IMR-90 (cell line): ENCODE measurements at regions not wholly inside any gene's neighbourhood (a gene's known extent, or its start where the extent isn't known, plus 50 kb on each side); places are given as distances from the start of the nearest gene placed in this dataset.

Experiments used
- ATAC-seq: fragments of 200-7000 bp; cut with Tn5 transposase; 2 replicates; pipeline ENCODE4 v1.9.1; 2020; ENCODE audit warnings: low read depth, mild to moderate bottlenecking, moderate library complexity
- BruUV-seq: library from RNA; stranded (reverse); fragments of 400-500 nt; replicated peaks from 2 replicates; lab custom pipeline; 2021; lab: Mats Ljungman, UMichigan
- CTCF ChIA-PET: fragments of 300-600 bp; formaldehyde crosslinking; extraction: SDS; loops from one replicate; lab custom pipeline; 2021; ENCODE audit warnings: antibody characterized with exemption; lab: Yijun Ruan, JAX
- POLR2A ChIA-PET: fragments of 300-600 bp; sonication (Branson Sonifier 250); formaldehyde crosslinking; loops from one replicate; lab custom pipeline; 2022; ENCODE audit warnings: antibody characterized with exemption; ENCODE audit not compliant: unreplicated experiment; lab: Charles Lee
- DNase-seq: peaks from one replicate; pipeline ENCODE4 v3.0.0; 2013
- H2AFZ ChIP-seq: replicated peaks from 2 replicates; pipeline ENCODE3; 2013; ENCODE audit warnings: low read length, mild to moderate bottlenecking; ENCODE audit not compliant: poor library complexity
- H2AK5ac ChIP-seq: 2 replicates; pipeline ENCODE4 v1.6.1; 2013; ENCODE audit warnings: low read depth, low read length, inconsistent platforms
- H2AK9ac ChIP-seq: replicated peaks from 2 replicates; pipeline ENCODE3; 2013; ENCODE audit warnings: mild to moderate bottlenecking, low read depth, low read length, moderate library complexity; ENCODE audit not compliant: poor library complexity
- H2BK120ac ChIP-seq: 2 replicates; pipeline ENCODE4 v1.6.1; 2013; ENCODE audit warnings: low read depth, low read length, inconsistent platforms
- H2BK15ac ChIP-seq: 3 replicates; pipeline ENCODE4 v1.6.1; 2013; ENCODE audit warnings: low read depth, low read length, inconsistent platforms
- H2BK20ac ChIP-seq: 2 replicates; pipeline ENCODE4 v1.6.1; 2013; ENCODE audit warnings: low read depth, mild to moderate bottlenecking, inconsistent platforms, low read length, moderate library complexity
- H2BK5ac ChIP-seq: 2 replicates; pipeline ENCODE4 v1.6.1; 2013; ENCODE audit warnings: mild to moderate bottlenecking, low read depth, low read length, inconsistent platforms; ENCODE audit not compliant: poor library complexity, severe bottlenecking
- H3K14ac ChIP-seq: replicated peaks from 2 replicates; pipeline ENCODE4 v1.6.1; 2013; ENCODE audit warnings: low read depth, low read length, inconsistent platforms
- H3K18ac ChIP-seq: 2 replicates; pipeline ENCODE4 v1.6.1; 2013; ENCODE audit warnings: low read depth, low read length, control low read depth
- H3K23ac ChIP-seq: 2 replicates; pipeline ENCODE4 v1.6.1; 2013; ENCODE audit warnings: low read depth, low read length, inconsistent platforms
- H3K27ac ChIP-seq: 2 replicates; pipeline ENCODE4 v1.5.1; 2013; ENCODE audit warnings: mild to moderate bottlenecking, control low read depth, low read length; ENCODE audit not compliant: insufficient read depth
- H3K27me3 ChIP-seq: 2 replicates; pipeline ENCODE4 v1.6.1; 2013; ENCODE audit warnings: low read length; ENCODE audit not compliant: control insufficient read depth, insufficient read depth
- H3K36me3 ChIP-seq: 2 replicates; pipeline ENCODE4 v1.6.1; 2013; ENCODE audit warnings: low read length, mixed read lengths; ENCODE audit not compliant: control insufficient read depth, insufficient read depth
- H3K4ac ChIP-seq: 2 replicates; pipeline ENCODE4 v1.6.1; 2013; ENCODE audit warnings: low read depth, low read length, inconsistent platforms
- H3K4me1 ChIP-seq: 2 replicates; pipeline ENCODE4 v1.6.1; 2013; ENCODE audit warnings: low read length, mixed read lengths; ENCODE audit not compliant: control insufficient read depth, insufficient read depth
- H3K4me2 ChIP-seq: 2 replicates; pipeline ENCODE4 v1.6.1; 2013; ENCODE audit warnings: low read depth, mild to moderate bottlenecking, control low read depth, low read length, moderate library complexity
- H3K4me3 ChIP-seq: 2 replicates; pipeline ENCODE4 v1.5.1; 2013; ENCODE audit warnings: low read depth, mild to moderate bottlenecking, control low read depth, low read length, moderate library complexity; ENCODE audit not compliant: insufficient read depth
- H3K56ac ChIP-seq: 2 replicates; pipeline ENCODE4 v1.6.1; 2013; ENCODE audit warnings: low read length, inconsistent platforms; ENCODE audit not compliant: insufficient read depth; ENCODE audit errors: extremely low read depth
- H3K79me1 ChIP-seq, 2 experiments: 2 replicates each; pipeline ENCODE4 v1.6.1; 2013; ENCODE audit warnings: low read length in 2 of 2, inconsistent platforms in 1 of 2, low read depth in 1 of 2
- H3K9ac ChIP-seq: 2 replicates; pipeline ENCODE4 v1.6.1; 2013; ENCODE audit warnings: low read depth, low read length, control low read depth
- H3K9me1 ChIP-seq: 2 replicates; pipeline ENCODE4 v1.6.1; 2013; ENCODE audit warnings: low read length, inconsistent platforms; ENCODE audit not compliant: insufficient read depth
- H3K9me3 ChIP-seq: 2 replicates; pipeline ENCODE4 v1.6.1; 2013; ENCODE audit warnings: low read length; ENCODE audit not compliant: control insufficient read depth, insufficient read depth
- H4K20me1 ChIP-seq: 2 replicates; pipeline ENCODE4 v1.6.1; 2013; ENCODE audit warnings: low read length, inconsistent platforms; ENCODE audit not compliant: insufficient read depth
- H4K5ac ChIP-seq: 2 replicates; pipeline ENCODE4 v1.6.1; 2013; ENCODE audit warnings: mild to moderate bottlenecking, low read depth, low read length, control low read depth
- H4K8ac ChIP-seq, 2 experiments: 2 replicates each; pipeline ENCODE4 v1.6.1; 2013; ENCODE audit warnings: low read depth in 2 of 2, low read length in 2 of 2, control low read depth in 1 of 2, inconsistent platforms in 1 of 2
- H4K91ac ChIP-seq: 2 replicates; pipeline ENCODE4 v1.6.1; 2013; ENCODE audit warnings: low read depth, low read length, inconsistent platforms; ENCODE audit not compliant: insufficient read depth
- CEBPB ChIP-seq: IDR thresholded peaks from 2 replicates; pipeline ENCODE4 v1.6.1; 2012; ENCODE audit warnings: low read depth, low read length, improper control_type of control experiment
- MAZ ChIP-seq: IDR thresholded peaks from 2 replicates; pipeline ENCODE4 v1.6.1; 2012; ENCODE audit warnings: low read depth, mild to moderate bottlenecking, low read length, improper control_type of control experiment, moderate library complexity, borderline replicate concordance
- MXI1 ChIP-seq: IDR thresholded peaks from 2 replicates; pipeline ENCODE4 v1.6.1; 2012; ENCODE audit warnings: low read depth, mild to moderate bottlenecking, low read length, moderate library complexity, borderline replicate concordance
- RCOR1 ChIP-seq: IDR thresholded peaks from 2 replicates; pipeline ENCODE4 v1.6.1; 2012; ENCODE audit warnings: mild to moderate bottlenecking, low read length, improper control_type of control experiment; ENCODE audit not compliant: insufficient replicate concordance
- RFX5 ChIP-seq: IDR thresholded peaks from 2 replicates; pipeline ENCODE4 v1.8.0; 2012; ENCODE audit warnings: low read depth, mild to moderate bottlenecking, low read length, moderate library complexity
- WGBS, 2 experiments: methylation state at CpG; one replicate each; pipeline versions ENCODE4 v1.1.5 to v1.1.7; 2013; ENCODE audit warnings: missing lambda C conversion rate in 2 of 2; ENCODE audit not compliant: insufficient read length in 1 of 2; ENCODE audit errors: extremely low coverage in 2 of 2; 5-methylcytosine and 5-hydroxymethylcytosine counted together
- dilution Hi-C: fragments of 300-500 bp; cut with HindIII; formaldehyde crosslinking; loops from one replicate; pipeline ENCODE4 v1.14.3; 2018; ENCODE audit warnings: low sequenced_read_pairs; ENCODE audit not compliant: unreplicated experiment
- in situ Hi-C: fragments of 300-500 bp; cut with MboI; formaldehyde crosslinking; loops from 3 replicates; pipeline ENCODE4 v1.14.3; 2019; ENCODE audit warnings: low sequenced_read_pairs, inconsistent platforms, mixed read lengths
- intact Hi-C: fragments of 100-400 bp; cut with micrococcal nuclease; formaldehyde crosslinking; loops from 2 replicates; pipeline ENCODE4 v1.10.0; 2022
- TF ChIP-seq, protein P1 (sequence below): fragments of 150-350 bp; IDR thresholded peaks from 2 replicates; pipeline ENCODE4 v1.6.1; 2016; ENCODE audit warnings: low read depth, mild to moderate bottlenecking, low read length, moderate library complexity, borderline replicate concordance

DNA sequence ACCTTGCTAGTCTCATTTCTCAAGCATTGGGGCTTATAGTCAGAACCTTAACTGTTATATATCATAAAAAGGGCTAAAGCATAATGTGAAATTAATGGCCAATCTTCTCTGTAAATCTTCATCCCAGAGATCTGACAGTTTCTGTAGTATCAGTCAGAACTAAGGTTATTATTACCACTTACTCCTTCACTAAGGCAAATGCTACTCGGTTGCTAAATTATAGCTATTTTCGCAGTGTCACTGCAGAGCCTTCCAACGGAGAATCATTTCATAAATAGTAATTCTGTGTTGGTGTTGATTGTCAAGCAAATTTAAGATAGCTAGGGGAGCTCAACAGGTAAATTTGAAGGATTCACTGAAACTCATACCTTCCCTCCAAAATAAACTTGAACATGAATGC, 258.0 kb downstream of the METTL4 start:
- no peak overlapping the region for H3K56ac ChIP-seq
- H3K36me3 ChIP-seq = no peaks in the 10 kb centered on the region
- no peaks in the 10 kb centered on the region for H3K9me1 ChIP-seq
- no peak overlapping the region for H4K5ac ChIP-seq
- no peak overlapping the region for H4K8ac ChIP-seq
- H3K4me1 ChIP-seq = no peaks in the 10 kb centered on the region
- no peak overlapping the region for H4K91ac ChIP-seq
- no peak overlapping the region for H3K23ac ChIP-seq
- in situ Hi-C loops = no loop called here
- H2BK20ac ChIP-seq = no peak overlapping the region
- no CpG with 5 or more reads among the region's 3 CpGs for WGBS, 2 experiments
- H2AK9ac ChIP-seq = no peak overlapping the region
- POLR2A ChIA-PET = no interaction called here
- no peaks in the 10 kb centered on the region for H4K20me1 ChIP-seq
- no peak overlapping the region for H2BK5ac ChIP-seq
- no peak for ATAC-seq
- peaks cover 5% of the 10 kb centered on the region for H3K27me3 ChIP-seq
- no peaks in the 10 kb centered on the region for H3K9me3 ChIP-seq
- TF ChIP-seq, protein P1, sequence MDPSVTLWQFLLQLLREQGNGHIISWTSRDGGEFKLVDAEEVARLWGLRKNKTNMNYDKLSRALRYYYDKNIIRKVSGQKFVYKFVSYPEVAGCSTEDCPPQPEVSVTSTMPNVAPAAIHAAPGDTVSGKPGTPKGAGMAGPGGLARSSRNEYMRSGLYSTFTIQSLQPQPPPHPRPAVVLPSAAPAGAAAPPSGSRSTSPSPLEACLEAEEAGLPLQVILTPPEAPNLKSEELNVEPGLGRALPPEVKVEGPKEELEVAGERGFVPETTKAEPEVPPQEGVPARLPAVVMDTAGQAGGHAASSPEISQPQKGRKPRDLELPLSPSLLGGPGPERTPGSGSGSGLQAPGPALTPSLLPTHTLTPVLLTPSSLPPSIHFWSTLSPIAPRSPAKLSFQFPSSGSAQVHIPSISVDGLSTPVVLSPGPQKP = no peak
- no peak for TF ChIP-seq MAZ
- no peak for TF ChIP-seq MXI1
- no peak for TF ChIP-seq CEBPB
- no peak for TF ChIP-seq RCOR1
- no peak for TF ChIP-seq RFX5
- H2BK120ac ChIP-seq = no peak overlapping the region
- no peak overlapping the region for H3K4me3 ChIP-seq
- CTCF ChIA-PET = no interaction called here
- intact Hi-C loops = no loop called here
- no peak overlapping the region for H3K14ac ChIP-seq
- DNase-seq = no peak
- no peak overlapping the region for H3K4ac ChIP-seq
- H3K79me1 ChIP-seq = no peaks in the 10 kb centered on the region
- H3K4me2 ChIP-seq = no peak overlapping the region
- dilution Hi-C loops = no loop called here
- H3K18ac ChIP-seq = no peak overlapping the region
- H3K9ac ChIP-seq = no peak overlapping the region
- H2AK5ac ChIP-seq = no peak overlapping the region
- no TSS peak for BruUV-seq
- no peak overlapping the region for H2BK15ac ChIP-seq
- no peak overlapping the region for H2AFZ ChIP-seq
- H3K27ac ChIP-seq = no peak overlapping the region
